OCI-LY1 (cell line): ENCODE measurements at regions not wholly inside any gene's neighbourhood (a gene's known extent, or its start where the extent isn't known, plus 50 kb on each side); places are given as distances from the start of the nearest gene placed in this dataset.

Experiments
- CTCF ChIP-seq: fragments of 200-600 bp; sonication (generic), shearing (Covaris generic); IDR thresholded peaks from 2 replicates; pipeline ENCODE4 v1.5.1; 2017; ENCODE audit warnings: mild to moderate bottlenecking, antibody characterized with exemption, low read length, moderate library complexity, mixed read lengths
- EZH2 ChIP-seq: fragments of 200-600 bp; sonication (generic), shearing (Covaris generic); IDR thresholded peaks from 2 replicates; pipeline ENCODE4 v1.8.0; 2017; ENCODE audit warnings: borderline replicate concordance, mixed run types, mild to moderate bottlenecking, antibody characterized with exemption, low read length, moderate library complexity, mixed read lengths

DNA sequence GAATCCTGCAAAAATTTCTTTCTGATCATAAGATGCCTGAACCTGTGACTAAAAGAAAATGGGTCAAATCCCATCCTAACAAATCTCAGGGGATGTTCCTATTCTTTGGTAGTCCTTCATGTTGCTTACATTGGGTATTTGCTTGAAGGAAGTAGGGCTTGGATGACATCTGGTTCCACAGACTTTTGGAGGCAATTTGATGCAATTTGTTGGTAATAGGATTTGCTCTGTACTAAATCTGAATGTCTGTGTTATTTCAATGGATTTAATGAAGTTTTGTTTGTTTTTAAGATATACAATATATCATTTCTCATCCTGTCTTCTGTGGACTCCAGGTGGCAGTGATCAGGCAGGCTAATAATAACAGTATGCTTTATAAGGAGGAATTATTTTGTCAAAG is 457.9 kb downstream of the ZSWIM6 start:
- TF ChIP-seq CTCF (no peak), EZH2 (no peak)
